OCI-LY7 (cell line): ENCODE measurements at regions not wholly inside any gene's neighbourhood (a gene's known extent, or its start where the extent isn't known, plus 50 kb on each side); places are given as distances from the start of the nearest gene placed in this dataset.

Experiments
- BruUV-seq: library from RNA; stranded (reverse); fragments of 400-500 nt; replicated peaks from 2 replicates; lab custom pipeline; 2021; lab: Mats Ljungman, UMichigan
- CTCF ChIA-PET: fragments of 300-600 bp; sonication (Branson Sonifier 250); formaldehyde crosslinking; loops from one replicate; lab custom pipeline; 2022; ENCODE audit warnings: antibody characterized with exemption; ENCODE audit not compliant: unreplicated experiment; lab: Charles Lee
- POLR2A ChIA-PET: fragments of 300-600 bp; sonication (Branson Sonifier 250); formaldehyde crosslinking; loops from one replicate; lab custom pipeline; 2022; ENCODE audit warnings: antibody characterized with exemption; lab: Charles Lee
- DNase-seq: peaks from one replicate; pipeline ENCODE4 v3.0.0-alpha.2; 2015; ENCODE audit warnings: low spot score
- H2AFZ ChIP-seq: fragments of 200-600 bp; sonication (generic), shearing (Covaris generic); 2 replicates; pipeline ENCODE4 v1.6.1; 2014; ENCODE audit warnings: mild to moderate bottlenecking, antibody characterized with exemption, low read length, moderate library complexity
- H3K27ac ChIP-seq: fragments of 200-600 bp; sonication (generic); 2 replicates; pipeline ENCODE4 v1.5.1; 2014; ENCODE audit warnings: mixed run types, low read depth, mild to moderate bottlenecking, moderate library complexity, low read length, inconsistent platforms; ENCODE audit not compliant: poor library complexity, severe bottlenecking
- H3K36me3 ChIP-seq: fragments of 200-600 bp; sonication (generic); 2 replicates; pipeline ENCODE4 v1.6.1; 2014; ENCODE audit warnings: mild to moderate bottlenecking, antibody characterized with exemption, low read length, moderate library complexity, mixed read lengths; ENCODE audit not compliant: insufficient read depth
- H3K4me1 ChIP-seq: fragments of 200-600 bp; sonication (generic); 2 replicates; pipeline ENCODE4 v1.5.1; 2014; ENCODE audit warnings: mild to moderate bottlenecking, low read length; ENCODE audit not compliant: insufficient read depth, poor library complexity, severe bottlenecking
- H3K4me2 ChIP-seq: fragments of 200-600 bp; sonication (generic); 2 replicates; pipeline ENCODE4 v1.6.1; 2014; ENCODE audit warnings: mild to moderate bottlenecking, low read length
- H3K4me3 ChIP-seq: fragments of 200-600 bp; sonication (generic); 2 replicates; pipeline ENCODE4 v1.5.1; 2014; ENCODE audit warnings: mild to moderate bottlenecking, low read depth, low read length; ENCODE audit not compliant: poor library complexity, severe bottlenecking
- H3K79me2 ChIP-seq: fragments of 200-600 bp; sonication (generic); 2 replicates; pipeline ENCODE4 v1.6.1; 2016; ENCODE audit warnings: low read depth, mild to moderate bottlenecking, low read length, moderate library complexity, mixed read lengths; ENCODE audit not compliant: insufficient read depth
- H3K9me2 ChIP-seq: fragments of 200-600 bp; sonication (generic); 2 replicates; pipeline ENCODE4 v1.6.1; 2016; ENCODE audit warnings: mild to moderate bottlenecking, low read length, mixed read lengths; ENCODE audit not compliant: insufficient read depth
- H3K9me3 ChIP-seq: fragments of 200-600 bp; sonication (generic); 2 replicates; pipeline ENCODE4 v1.6.1; 2014; ENCODE audit warnings: mild to moderate bottlenecking, mixed run types, low read length, mixed read lengths
- H4K20me1 ChIP-seq: fragments of 200-600 bp; sonication (generic); 2 replicates; pipeline ENCODE4 v1.6.1; 2014; ENCODE audit warnings: mild to moderate bottlenecking, antibody characterized with exemption, low read length, moderate library complexity, mixed read lengths; ENCODE audit not compliant: insufficient read depth
- CTCF ChIP-seq: fragments of 200-600 bp; sonication (generic); conservative IDR thresholded peaks from 2 replicates; pipeline ENCODE4 v1.5.1; 2014; ENCODE audit warnings: mild to moderate bottlenecking, antibody characterized with exemption, low read length, moderate library complexity, mixed read lengths
- EZH2phosphoT487 ChIP-seq: fragments of 200-600 bp; sonication (generic); IDR thresholded peaks from 2 replicates; pipeline ENCODE4 v1.6.1; 2018; ENCODE audit warnings: low read depth, borderline replicate concordance, mild to moderate bottlenecking, mixed run types, antibody characterized with exemption, low read length, moderate library complexity, mixed read lengths
- intact Hi-C: fragments of 100-400 bp; cut with micrococcal nuclease; formaldehyde crosslinking; loops from one replicate; pipeline ENCODE4 v1.10.0; 2022; ENCODE audit not compliant: unreplicated experiment

DNA sequence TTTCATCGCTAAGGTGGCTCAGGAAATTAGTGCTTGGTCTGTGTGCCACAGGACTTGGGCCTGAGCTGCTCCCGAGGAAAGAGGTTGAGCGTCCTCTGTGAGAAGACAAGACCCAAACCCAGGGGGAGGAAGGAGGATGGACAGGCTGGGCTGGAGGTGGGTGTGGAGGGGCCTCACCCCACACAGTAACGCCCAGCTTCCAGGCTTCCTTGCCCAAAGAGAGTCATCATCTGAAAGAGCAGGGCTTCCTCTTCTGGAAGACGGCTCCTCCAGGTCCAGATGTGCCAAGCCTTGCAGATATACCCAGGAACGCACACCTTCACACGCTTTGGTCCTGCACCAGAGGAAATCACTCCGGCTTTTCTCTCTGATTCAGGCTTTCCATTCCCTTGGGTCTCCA lies 127.8 kb upstream of the MGMT start:
- H4K20me1 ChIP-seq: no peaks in the 10 kb centered on the region
- TF ChIP-seq EZH2phosphoT487 (no peak), CTCF (no peak)
- POLR2A ChIA-PET: no interaction called here
- no peak overlapping the region for H3K4me2 ChIP-seq
- no peaks in the 10 kb centered on the region for H3K9me2 ChIP-seq
- no peaks in the 10 kb centered on the region for H3K36me3 ChIP-seq
- H3K79me2 ChIP-seq: no peaks in the 10 kb centered on the region
- no peaks in the 10 kb centered on the region for H3K9me3 ChIP-seq
- intact Hi-C loops: no loop called here
- BruUV-seq: no TSS peak
- H2AFZ ChIP-seq: no peak overlapping the region
- H3K4me1 ChIP-seq: no peaks in the 10 kb centered on the region
- no peak for DNase-seq
- CTCF ChIA-PET: no interaction called here
- H3K4me3 ChIP-seq: no peak overlapping the region
- no peak overlapping the region for H3K27ac ChIP-seq

GRCh38 chr10:129339841-129340240 lies 127.2 kb upstream of the MGMT start:
- Histone ChIP-seq H3K79me2 (no peaks in the 10 kb centered on the region), H3K4me3 (no peak overlapping the region), H3K9me3 (no peaks in the 10 kb centered on the region), H3K9me2 (no peaks in the 10 kb centered on the region), H3K27ac (no peak overlapping the region), H3K4me1 (no peaks in the 10 kb centered on the region), H4K20me1 (no peaks in the 10 kb centered on the region), H3K4me2 (no peak overlapping the region), H3K36me3 (no peaks in the 10 kb centered on the region), H2AFZ (no peak overlapping the region)
- TF ChIP-seq CTCF (no peak), EZH2phosphoT487 (no peak)
- intact Hi-C loops: no loop called here
- ChIA-PET POLR2A (no interaction called here), CTCF (no interaction called here)
- no peak for DNase-seq
- BruUV-seq: no TSS peak

- POLR2A ChIA-PET: no interaction called here
- TF ChIP-seq CTCF (no peak), EZH2phosphoT487 (no peak)
- intact Hi-C loops: no loop called here
These were observed 126.0 kb upstream of the MGMT start for GRCh38 chr10:129341087-129341486.

More at GRCh38 chr10:129341087-129341486, 126.0 kb upstream of the MGMT start:
- H3K4me1 ChIP-seq: no peaks in the 10 kb centered on the region
- H3K4me3 ChIP-seq: no peak overlapping the region
- DNase-seq: no peak
- H3K4me2 ChIP-seq: no peak overlapping the region
- H2AFZ ChIP-seq: no peak overlapping the region
- CTCF ChIA-PET: no interaction called here
- H3K9me2 ChIP-seq: no peaks in the 10 kb centered on the region
- no TSS peak for BruUV-seq
- no peak overlapping the region for H3K27ac ChIP-seq
- no peaks in the 10 kb centered on the region for H3K36me3 ChIP-seq
- H4K20me1 ChIP-seq: no peaks in the 10 kb centered on the region
- no peaks in the 10 kb centered on the region for H3K9me3 ChIP-seq
- H3K79me2 ChIP-seq: no peaks in the 10 kb centered on the region
